HL-60 (cell line): ENCODE measurements at regions not wholly inside any gene's neighbourhood (a gene's known extent, or its start where the extent isn't known, plus 50 kb on each side); places are given as distances from the start of the nearest gene placed in this dataset.

Experiments used
- DNase-seq, 2 experiments: peaks; one replicate each; pipeline ENCODE4 v3.0.0-alpha.2; 2010 to 2020; ENCODE audit warnings: low read depth in 1 of 2, low spot score in 1 of 2
- H3K27ac ChIP-seq: fragments of 250-450 bp; sonication (Bioruptor Pico); replicated peaks from 2 replicates; pipeline ENCODE4 v1.5.1; 2020; ENCODE audit warnings: mild to moderate bottlenecking, moderate library complexity
- H3K27me3 ChIP-seq: fragments of 250-450 bp; sonication (Bioruptor Pico); 2 replicates; pipeline ENCODE4 v1.5.1; 2021; ENCODE audit warnings: mild to moderate bottlenecking, moderate library complexity; ENCODE audit not compliant: insufficient read depth, poor library complexity, severe bottlenecking
- H3K4me3 ChIP-seq: replicated peaks from 2 replicates; pipeline ENCODE4 v1.5.1; 2011; ENCODE audit warnings: mild to moderate bottlenecking, control low read depth, low read length; ENCODE audit not compliant: insufficient read depth
- GABPA ChIP-seq: IDR thresholded peaks from 2 replicates; pipeline ENCODE4 v1.6.1; 2012; ENCODE audit warnings: low read depth
- POLR2AphosphoS5 ChIP-seq: IDR thresholded peaks from 2 replicates; pipeline ENCODE4 v1.6.1; 2012; ENCODE audit warnings: low read depth
- SPI1 ChIP-seq: IDR thresholded peaks from 2 replicates; pipeline ENCODE4 v1.6.1; 2012; ENCODE audit warnings: low read depth, mild to moderate bottlenecking, borderline replicate concordance
- TF ChIP-seq, protein P1 (sequence below): IDR thresholded peaks from one replicate; pipeline ENCODE4 v1.5.1; 2011; ENCODE audit warnings: low read length, control low read depth, inconsistent platforms; ENCODE audit not compliant: insufficient read depth
- TF ChIP-seq, protein P2 (sequence below): IDR thresholded peaks from 2 replicates; pipeline ENCODE4 v1.6.1; 2012; ENCODE audit warnings: low read depth; ENCODE audit not compliant: insufficient replicate concordance

DNA sequence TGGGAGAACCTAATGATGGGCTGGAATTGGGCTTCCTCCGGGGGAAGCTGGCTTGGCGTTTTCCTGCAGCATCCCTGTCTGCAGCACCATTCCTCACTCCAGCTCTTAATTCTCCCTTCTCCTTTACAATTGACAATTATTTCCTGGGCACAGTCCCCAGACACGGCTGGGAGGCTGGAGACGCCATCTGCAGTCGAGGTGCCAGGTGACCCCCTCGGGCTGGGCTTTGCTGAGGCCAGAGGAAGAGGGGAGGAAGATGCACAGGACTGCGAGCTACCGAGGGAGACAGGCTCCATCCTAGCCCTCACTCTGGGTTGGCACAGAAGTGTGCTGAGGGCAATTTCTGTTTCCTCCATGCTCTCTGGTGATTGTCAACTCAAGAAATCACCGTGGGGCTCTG, 453.8 kb downstream of the PTPRU start:
- Histone ChIP-seq H3K4me3 (no peak overlapping the region), H3K27me3 (no peaks in the 10 kb centered on the region), H3K27ac (no peak overlapping the region)
- DNase-seq = no peak
- TF ChIP-seq SPI1 (no peak), POLR2AphosphoS5 (no peak)

DNA sequence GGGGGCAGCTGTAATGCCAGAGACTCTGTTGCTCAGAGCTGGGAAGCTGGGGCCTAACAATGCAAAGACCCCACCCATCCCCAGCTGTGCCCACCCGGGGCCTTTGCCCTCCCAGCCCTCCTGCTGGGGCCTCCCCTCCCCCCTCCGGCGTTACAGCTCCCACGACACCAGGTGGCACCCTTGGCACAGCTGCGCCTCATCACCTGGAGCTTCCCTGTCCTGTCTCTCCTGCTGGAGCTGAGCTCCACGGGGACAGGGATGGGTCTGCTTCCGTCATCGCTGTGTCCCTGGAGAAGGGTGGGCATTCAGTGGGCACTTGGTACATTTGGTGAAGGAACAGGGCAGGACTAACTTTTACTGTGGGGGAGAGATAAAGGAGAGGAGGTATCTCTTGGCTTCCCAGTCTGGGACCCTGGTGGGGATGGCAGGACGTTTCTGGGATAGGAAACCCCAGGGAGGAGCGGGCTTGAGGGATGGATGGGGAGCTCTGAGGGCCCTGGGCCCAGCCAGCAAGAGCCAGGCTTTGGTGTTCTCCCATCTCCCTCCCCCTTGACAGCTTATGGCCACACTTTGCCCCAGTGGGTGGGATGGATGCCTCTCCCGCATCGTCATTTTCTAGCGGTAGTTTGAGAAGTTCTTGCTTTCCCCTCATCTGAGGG, 453.2 kb downstream of the PTPRU start:
- H3K27me3 ChIP-seq = no peaks in the 10 kb centered on the region
- no peak for DNase-seq
- H3K27ac ChIP-seq = no peak overlapping the region
- TF ChIP-seq, protein P1, sequence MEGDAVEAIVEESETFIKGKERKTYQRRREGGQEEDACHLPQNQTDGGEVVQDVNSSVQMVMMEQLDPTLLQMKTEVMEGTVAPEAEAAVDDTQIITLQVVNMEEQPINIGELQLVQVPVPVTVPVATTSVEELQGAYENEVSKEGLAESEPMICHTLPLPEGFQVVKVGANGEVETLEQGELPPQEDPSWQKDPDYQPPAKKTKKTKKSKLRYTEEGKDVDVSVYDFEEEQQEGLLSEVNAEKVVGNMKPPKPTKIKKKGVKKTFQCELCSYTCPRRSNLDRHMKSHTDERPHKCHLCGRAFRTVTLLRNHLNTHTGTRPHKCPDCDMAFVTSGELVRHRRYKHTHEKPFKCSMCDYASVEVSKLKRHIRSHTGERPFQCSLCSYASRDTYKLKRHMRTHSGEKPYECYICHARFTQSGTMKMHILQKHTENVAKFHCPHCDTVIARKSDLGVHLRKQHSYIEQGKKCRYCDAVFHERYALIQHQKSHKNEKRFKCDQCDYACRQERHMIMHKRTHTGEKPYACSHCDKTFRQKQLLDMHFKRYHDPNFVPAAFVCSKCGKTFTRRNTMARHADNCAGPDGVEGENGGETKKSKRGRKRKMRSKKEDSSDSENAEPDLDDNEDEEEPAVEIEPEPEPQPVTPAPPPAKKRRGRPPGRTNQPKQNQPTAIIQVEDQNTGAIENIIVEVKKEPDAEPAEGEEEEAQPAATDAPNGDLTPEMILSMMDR = no peak
- TF ChIP-seq SPI1 (no peak), POLR2AphosphoS5 (no peak), GABPA (no peak)
- TF ChIP-seq, protein P2, sequence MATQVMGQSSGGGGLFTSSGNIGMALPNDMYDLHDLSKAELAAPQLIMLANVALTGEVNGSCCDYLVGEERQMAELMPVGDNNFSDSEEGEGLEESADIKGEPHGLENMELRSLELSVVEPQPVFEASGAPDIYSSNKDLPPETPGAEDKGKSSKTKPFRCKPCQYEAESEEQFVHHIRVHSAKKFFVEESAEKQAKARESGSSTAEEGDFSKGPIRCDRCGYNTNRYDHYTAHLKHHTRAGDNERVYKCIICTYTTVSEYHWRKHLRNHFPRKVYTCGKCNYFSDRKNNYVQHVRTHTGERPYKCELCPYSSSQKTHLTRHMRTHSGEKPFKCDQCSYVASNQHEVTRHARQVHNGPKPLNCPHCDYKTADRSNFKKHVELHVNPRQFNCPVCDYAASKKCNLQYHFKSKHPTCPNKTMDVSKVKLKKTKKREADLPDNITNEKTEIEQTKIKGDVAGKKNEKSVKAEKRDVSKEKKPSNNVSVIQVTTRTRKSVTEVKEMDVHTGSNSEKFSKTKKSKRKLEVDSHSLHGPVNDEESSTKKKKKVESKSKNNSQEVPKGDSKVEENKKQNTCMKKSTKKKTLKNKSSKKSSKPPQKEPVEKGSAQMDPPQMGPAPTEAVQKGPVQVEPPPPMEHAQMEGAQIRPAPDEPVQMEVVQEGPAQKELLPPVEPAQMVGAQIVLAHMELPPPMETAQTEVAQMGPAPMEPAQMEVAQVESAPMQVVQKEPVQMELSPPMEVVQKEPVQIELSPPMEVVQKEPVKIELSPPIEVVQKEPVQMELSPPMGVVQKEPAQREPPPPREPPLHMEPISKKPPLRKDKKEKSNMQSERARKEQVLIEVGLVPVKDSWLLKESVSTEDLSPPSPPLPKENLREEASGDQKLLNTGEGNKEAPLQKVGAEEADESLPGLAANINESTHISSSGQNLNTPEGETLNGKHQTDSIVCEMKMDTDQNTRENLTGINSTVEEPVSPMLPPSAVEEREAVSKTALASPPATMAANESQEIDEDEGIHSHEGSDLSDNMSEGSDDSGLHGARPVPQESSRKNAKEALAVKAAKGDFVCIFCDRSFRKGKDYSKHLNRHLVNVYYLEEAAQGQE = no peak
- H3K4me3 ChIP-seq = no peak overlapping the region

DNA sequence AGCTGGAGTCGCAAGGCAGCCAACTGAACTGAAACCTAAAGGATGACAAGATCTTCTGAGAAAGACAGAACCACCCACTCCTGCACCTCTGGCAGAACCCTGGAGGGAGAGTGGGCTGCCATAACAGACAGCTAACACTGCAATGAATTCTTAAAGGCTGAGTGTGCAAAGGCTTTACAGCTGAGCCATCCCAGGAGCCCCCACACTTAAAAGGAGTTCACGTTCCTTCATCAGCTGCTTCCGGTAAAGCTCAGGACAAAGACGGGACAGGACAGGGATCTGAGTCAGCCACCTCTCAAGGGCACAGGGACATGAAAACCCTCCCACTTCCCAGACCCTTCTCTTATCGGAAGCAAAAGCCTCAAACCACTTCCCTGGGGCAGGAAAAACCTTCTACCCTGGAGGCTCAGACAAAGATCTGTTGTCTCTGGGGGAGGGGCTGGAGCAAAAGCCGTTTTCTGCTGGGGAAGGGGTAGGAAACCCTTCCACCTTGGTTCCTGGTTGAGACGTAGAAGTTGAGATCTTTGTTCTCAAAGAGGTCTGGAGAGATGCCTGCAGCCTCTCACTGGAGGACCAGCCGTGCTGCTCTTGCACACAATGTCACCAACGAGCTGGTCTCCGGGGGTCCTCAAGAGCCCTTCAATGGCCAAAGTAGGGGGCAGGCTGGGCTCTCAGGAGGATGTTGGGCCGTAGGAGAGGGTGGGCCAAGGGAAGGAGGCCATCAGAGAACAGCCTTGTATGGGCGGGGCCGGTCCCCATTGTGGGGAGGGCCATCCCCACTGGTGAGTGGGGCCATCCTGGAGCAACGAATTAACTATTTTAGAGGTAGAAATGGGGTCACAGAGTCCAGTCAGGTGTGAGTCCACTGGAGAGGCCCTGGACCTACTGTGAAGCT, 452.4 kb downstream of the PTPRU start:
- TF ChIP-seq, protein P1 = no peak
- TF ChIP-seq SPI1 (no peak), POLR2AphosphoS5 (no peak), GABPA (no peak)
- TF ChIP-seq, protein P2 = no peak
- H3K27ac ChIP-seq = no peak overlapping the region
- no peaks in the 10 kb centered on the region for H3K27me3 ChIP-seq
- no peak for DNase-seq
- no peak overlapping the region for H3K4me3 ChIP-seq

DNA sequence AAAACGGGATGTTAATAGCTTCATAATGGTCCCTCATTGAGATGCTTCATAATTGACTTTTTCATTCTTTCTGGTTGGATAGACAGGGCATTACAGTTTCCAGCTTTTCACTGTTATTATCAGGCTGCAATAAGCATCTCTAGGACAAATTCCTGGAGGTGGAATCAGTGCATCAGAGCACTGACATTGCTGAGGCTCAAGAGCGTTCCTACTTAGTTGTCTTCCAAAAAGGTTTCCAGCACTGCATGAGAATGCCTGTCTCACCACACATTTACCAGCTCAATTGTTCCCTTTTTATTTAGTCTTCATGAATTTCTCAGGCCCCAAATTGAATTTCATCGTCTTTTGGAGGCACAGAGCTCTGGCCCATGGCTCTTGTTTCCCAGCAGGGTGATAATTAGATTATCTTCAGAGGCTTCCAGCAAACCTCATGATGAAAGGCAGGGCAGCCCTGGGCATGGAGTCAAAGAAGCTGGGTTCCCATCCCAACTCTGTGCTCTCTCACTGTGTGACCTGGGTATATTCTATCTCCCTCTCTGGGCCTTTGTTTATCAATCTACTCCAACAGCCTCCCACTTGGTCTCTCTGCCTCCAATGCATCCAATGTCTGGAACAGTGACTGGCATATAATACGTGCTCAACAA, 451.4 kb downstream of the PTPRU start:
- Histone ChIP-seq H3K27me3 (no peaks in the 10 kb centered on the region), H3K27ac (no peak overlapping the region), H3K4me3 (no peak overlapping the region)
- TF ChIP-seq, protein P2 = no peak
- TF ChIP-seq GABPA = no peak
- TF ChIP-seq POLR2AphosphoS5 = no peak
- TF ChIP-seq SPI1 = no peak
- TF ChIP-seq, protein P1 = no peak
- no peak for DNase-seq
